Lung (tissue), 11 donors: ENCODE measurements at regions not wholly inside any gene's neighbourhood (a gene's known extent, or its start where the extent isn't known, plus 50 kb on each side); places are given as distances from the start of the nearest gene placed in this dataset.

Experiments
- ATAC-seq: fragments of 200-7000 bp; cut with Tn5 transposase; one replicate; pipeline ENCODE4 v1.9.1; 2020; ENCODE audit warnings: moderate number of reproducible peaks; ENCODE audit not compliant: insufficient read depth, low FRiP score
- DNase-seq, 3 donors: peaks; one replicate each; pipeline ENCODE4 v3.0.0-alpha.2; 2013 to 2017
- H3K27ac ChIP-seq, 2 donors: one replicate each; pipeline ENCODE4 v1.5.1; 2013; ENCODE audit warnings: mild to moderate bottlenecking in 2 of 2, moderate library complexity in 2 of 2, control low read depth in 1 of 2, inconsistent platforms in 1 of 2, low read depth in 1 of 2, low read length in 1 of 2
- H3K27me3 ChIP-seq, 3 donors: one replicate each; pipeline ENCODE4 v1.5.1; 2013; ENCODE audit warnings: low read length in 2 of 3; ENCODE audit not compliant: control insufficient read depth in 3 of 3, insufficient read depth in 3 of 3
- H3K36me3 ChIP-seq, 4 donors: one replicate each; pipeline ENCODE4 v1.5.1; 2013; ENCODE audit warnings: low read length in 4 of 4, mild to moderate bottlenecking in 1 of 4, moderate library complexity in 1 of 4; ENCODE audit not compliant: control insufficient read depth in 4 of 4, insufficient read depth in 4 of 4
- H3K4me1 ChIP-seq, 5 donors: one replicate each; pipeline ENCODE4 v1.5.1; 2013; ENCODE audit warnings: low read length in 5 of 5, mild to moderate bottlenecking in 2 of 5, moderate library complexity in 1 of 5; ENCODE audit not compliant: control insufficient read depth in 5 of 5, insufficient read depth in 5 of 5
- H3K4me3 ChIP-seq: one replicate; pipeline ENCODE4 v1.5.1; 2013; ENCODE audit warnings: mild to moderate bottlenecking, control low read depth, moderate library complexity
- H3K9ac ChIP-seq, 2 donors: one replicate each; pipeline ENCODE4 v1.5.1; 2013; ENCODE audit warnings: low read length in 2 of 2, control low read depth in 1 of 2; ENCODE audit not compliant: insufficient read depth in 1 of 2
- H3K9me3 ChIP-seq, 4 donors: one replicate each; pipeline ENCODE4 v1.5.1; 2013; ENCODE audit warnings: low read length in 3 of 4, mild to moderate bottlenecking in 1 of 4, moderate library complexity in 1 of 4; ENCODE audit not compliant: control insufficient read depth in 4 of 4, insufficient read depth in 3 of 4
- WGBS, 2 donors: extraction: QIAGEN DNeasy Blood & Tissue Kit; methylation state at CpG; one replicate each; pipeline ENCODE4 v1.1.7; 2013; 5-methylcytosine and 5-hydroxymethylcytosine counted together
- TF ChIP-seq, protein P1 (sequence below): IDR thresholded peaks from 2 replicates; pipeline ENCODE4 v1.5.1; 2012; ENCODE audit warnings: mild to moderate bottlenecking; ENCODE audit errors: control extremely low read depth, extremely low read depth
- donor health status: control.
- donor health status: control.
- donor health status: Bipolar disorder and iron deficiency.
- donor health status: healthy.
- donor health status: DM: yes; HTN: yes; CAD: no.

DNA sequence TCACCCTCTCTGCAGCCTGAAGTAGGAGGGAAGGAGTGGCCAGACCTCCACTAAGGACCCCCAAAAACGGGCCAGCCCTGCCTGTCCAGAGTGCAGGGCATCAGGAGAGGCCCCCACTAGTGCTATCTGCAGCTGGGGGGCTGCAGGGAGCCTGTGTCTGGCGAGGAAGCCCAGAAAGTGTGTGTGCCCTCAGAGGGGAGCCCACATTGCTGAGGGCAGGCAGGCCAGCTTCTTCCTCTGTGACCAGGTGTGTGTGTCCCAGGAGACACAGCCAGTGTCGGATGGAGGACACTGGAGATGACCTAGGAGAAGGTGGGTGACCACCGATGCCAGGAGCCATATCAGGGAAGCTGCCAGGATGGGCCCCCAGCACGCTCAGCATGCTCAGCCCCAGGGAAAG lies 218.7 kb downstream of the IRX2 start:
- no peak overlapping the region for H3K4me3 ChIP-seq
- no peak overlapping the region for H3K27ac ChIP-seq
- no peak for ATAC-seq
- WGBS, 2 donors = 64 to 84% methylated on average over 5 of the region's 5 CpGs
- H3K27me3 ChIP-seq = no peaks in the 10 kb centered on the region
- peaks cover 0 to 3% (median 0%) of the 10 kb centered on the region in 5 donors for H3K4me1 ChIP-seq
- H3K9ac ChIP-seq = no peak overlapping the region
- TF ChIP-seq, protein P1, sequence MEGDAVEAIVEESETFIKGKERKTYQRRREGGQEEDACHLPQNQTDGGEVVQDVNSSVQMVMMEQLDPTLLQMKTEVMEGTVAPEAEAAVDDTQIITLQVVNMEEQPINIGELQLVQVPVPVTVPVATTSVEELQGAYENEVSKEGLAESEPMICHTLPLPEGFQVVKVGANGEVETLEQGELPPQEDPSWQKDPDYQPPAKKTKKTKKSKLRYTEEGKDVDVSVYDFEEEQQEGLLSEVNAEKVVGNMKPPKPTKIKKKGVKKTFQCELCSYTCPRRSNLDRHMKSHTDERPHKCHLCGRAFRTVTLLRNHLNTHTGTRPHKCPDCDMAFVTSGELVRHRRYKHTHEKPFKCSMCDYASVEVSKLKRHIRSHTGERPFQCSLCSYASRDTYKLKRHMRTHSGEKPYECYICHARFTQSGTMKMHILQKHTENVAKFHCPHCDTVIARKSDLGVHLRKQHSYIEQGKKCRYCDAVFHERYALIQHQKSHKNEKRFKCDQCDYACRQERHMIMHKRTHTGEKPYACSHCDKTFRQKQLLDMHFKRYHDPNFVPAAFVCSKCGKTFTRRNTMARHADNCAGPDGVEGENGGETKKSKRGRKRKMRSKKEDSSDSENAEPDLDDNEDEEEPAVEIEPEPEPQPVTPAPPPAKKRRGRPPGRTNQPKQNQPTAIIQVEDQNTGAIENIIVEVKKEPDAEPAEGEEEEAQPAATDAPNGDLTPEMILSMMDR = no peak
- DNase-seq = no peak
- peaks cover 0 to 17% (median 0%) of the 10 kb centered on the region in 4 donors for H3K9me3 ChIP-seq
- no peaks in the 10 kb centered on the region for H3K36me3 ChIP-seq

DNA sequence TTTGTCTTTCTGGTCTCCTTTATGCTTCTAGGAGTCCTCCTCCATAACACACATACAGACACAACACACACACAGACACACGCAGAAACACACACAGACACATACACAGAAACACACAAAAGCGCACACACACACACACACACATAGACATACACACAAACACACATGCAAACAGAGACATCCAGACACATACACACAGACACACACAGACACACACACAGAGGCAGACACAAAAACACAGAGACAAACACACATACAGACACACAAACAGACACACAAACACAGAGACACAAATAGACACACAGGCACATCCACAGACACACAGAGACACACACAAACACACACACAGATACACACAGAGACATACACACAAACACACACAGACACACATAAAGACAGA lies 220.2 kb downstream of the IRX2 start:
- no peak overlapping the region for H3K4me3 ChIP-seq
- no peak for ATAC-seq
- peaks cover 0 to 17% (median 0%) of the 10 kb centered on the region in 4 donors for H3K9me3 ChIP-seq
- H3K9ac ChIP-seq = no peak overlapping the region
- TF ChIP-seq, protein P1 = no peak
- H3K36me3 ChIP-seq = no peaks in the 10 kb centered on the region
- no peaks in the 10 kb centered on the region for H3K27me3 ChIP-seq
- 90 to 95% methylated on average over 2 of the region's 2 CpGs for WGBS, 2 donors
- no peak for DNase-seq
- H3K27ac ChIP-seq = no peak overlapping the region
- H3K4me1 ChIP-seq = peaks cover 0 to 3% (median 0%) of the 10 kb centered on the region in 5 donors

DNA sequence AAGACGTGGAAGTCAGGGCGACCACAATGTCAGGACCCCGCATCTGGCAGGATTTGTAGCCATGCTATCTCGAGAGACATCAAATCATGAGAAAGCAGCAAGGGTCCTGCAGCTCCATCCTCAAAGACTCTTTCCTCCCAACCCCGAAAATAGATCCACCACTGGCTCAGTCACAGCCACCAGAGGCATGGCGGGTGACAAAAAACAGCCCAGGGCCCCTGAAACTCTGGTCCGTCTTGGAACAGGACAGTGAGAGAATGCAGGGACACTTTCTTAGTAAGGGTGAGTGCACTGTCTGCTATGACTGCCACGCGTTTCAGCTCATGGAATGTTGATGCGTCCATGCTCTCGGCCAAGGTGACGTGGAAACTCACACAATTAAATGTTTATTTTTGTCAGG lies 220.9 kb downstream of the IRX2 start:
- H3K9ac ChIP-seq = no peak overlapping the region
- no peak overlapping the region for H3K27ac ChIP-seq
- H3K36me3 ChIP-seq = no peaks in the 10 kb centered on the region
- no peak for DNase-seq
- TF ChIP-seq, protein P1 = no peak
- WGBS, 2 donors = 75 to 81% methylated on average over 12 of the region's 12 CpGs
- H3K4me3 ChIP-seq = no peak overlapping the region
- peaks cover 0 to 3% (median 2%) of the 10 kb centered on the region in 3 donors for H3K27me3 ChIP-seq
- ATAC-seq = no peak
- H3K4me1 ChIP-seq = peaks cover 0 to 3% (median 0%) of the 10 kb centered on the region in 5 donors
- peaks cover 0 to 15% (median under 1%) of the 10 kb centered on the region in 4 donors for H3K9me3 ChIP-seq
